HG02852 (cell line): ENCODE measurements at regions not wholly inside any gene's neighbourhood (a gene's known extent, or its start where the extent isn't known, plus 50 kb on each side); places are given as distances from the start of the nearest gene placed in this dataset.

Source experiments
- ATAC-seq: cut with Tn5 transposase; IDR thresholded peaks from one replicate; pipeline ENCODE4 v1.9.1; 2021; ENCODE audit warnings: mild to moderate bottlenecking, moderate library complexity; ENCODE audit not compliant: unreplicated experiment

GRCh38 chr2:74063486-74063885 is 78.8 kb downstream of the TET3 start:
- ATAC-seq, result no peak

GRCh38 chr2:74065456-74065855 is 80.7 kb downstream of the TET3 start:
- no peak for ATAC-seq

GRCh38 chr2:74066491-74067203 is 81.1 kb downstream of the BOLA3 start:
- ATAC-seq, result no peak

- no peak for ATAC-seq
These were observed 80.4 kb downstream of the BOLA3 start for GRCh38 chr2:74067221-74067747.

- ATAC-seq, result no peak
These were observed 76.7 kb downstream of the BOLA3 start for GRCh38 chr2:74070991-74071390.

GRCh38 chr2:74071426-74071825 is 76.3 kb downstream of the BOLA3 start:
- no peak for ATAC-seq

GRCh38 chr2:74072565-74072964 is 75.1 kb downstream of the BOLA3 start:
- ATAC-seq, result no peak

- ATAC-seq, result no peak
These were observed 73.2 kb downstream of the BOLA3 start for GRCh38 chr2:74074487-74074886.

GRCh38 chr2:74076074-74076470 is 71.6 kb downstream of the BOLA3 start:
- ATAC-seq, result no peak

GRCh38 chr2:74077636-74078035 is 70.1 kb downstream of the BOLA3 start:
- no peak for ATAC-seq

- ATAC-seq, result no peak
These were observed 69.2 kb downstream of the BOLA3 start for GRCh38 chr2:74078466-74078865.

GRCh38 chr2:74079522-74080341 is 68.0 kb downstream of the BOLA3 start:
- ATAC-seq, result peak; percentile 69

GRCh38 chr2:74080346-74080745 is 67.4 kb downstream of the BOLA3 start:
- ATAC-seq, result peak; percentile 27

- ATAC-seq, result no peak
These were observed 66.5 kb downstream of the BOLA3 start for GRCh38 chr2:74081030-74081762.

GRCh38 chr2:74081763-74082110 is 66.0 kb downstream of the BOLA3 start:
- ATAC-seq, result no peak

- ATAC-seq, result no peak
These were observed 64.0 kb downstream of the BOLA3 start for GRCh38 chr2:74083750-74084149.
